Activated T-cell treated with anti-CD3 and anti-CD28 coated beads for 4 hours (primary cell): ENCODE measurements at regions not wholly inside any gene's neighbourhood (a gene's known extent, or its start where the extent isn't known, plus 50 kb on each side); places are given as distances from the start of the nearest gene placed in this dataset.

Source experiments
- DNase-seq: peaks from one replicate; pipeline ENCODE4 v3.0.0-alpha.2; 2020

- no peak for DNase-seq
These were observed 130.9 kb upstream of the PRNP start for GRCh38 chr20:4555188-4555890.

GRCh38 chr20:4554346-4554745 lies 131.9 kb upstream of the PRNP start:
- no peak for DNase-seq

- no peak for DNase-seq
These were observed 134.1 kb upstream of the PRNP start for GRCh38 chr20:4552075-4552640.

- no peak for DNase-seq
These were observed 135.5 kb upstream of the PRNP start for GRCh38 chr20:4550740-4551139.

GRCh38 chr20:4549711-4550259 lies 136.5 kb upstream of the PRNP start:
- DNase-seq, result no peak

GRCh38 chr20:4548552-4548951 lies 137.7 kb upstream of the PRNP start:
- no peak for DNase-seq

- no peak for DNase-seq
These were observed 139.5 kb upstream of the PRNP start for GRCh38 chr20:4546786-4547185.

- DNase-seq, result no peak
These were observed 139.9 kb upstream of the PRNP start for GRCh38 chr20:4546342-4546741.

GRCh38 chr20:4545526-4545925 lies 140.7 kb upstream of the PRNP start:
- DNase-seq, result no peak

- no peak for DNase-seq
These were observed 141.5 kb upstream of the PRNP start for GRCh38 chr20:4544765-4545164.

GRCh38 chr20:4542270-4542669 lies 144.0 kb upstream of the PRNP start:
- no peak for DNase-seq

GRCh38 chr20:4534315-4534714 lies 151.9 kb upstream of the PRNP start:
- DNase-seq, result no peak

- DNase-seq, result no peak
These were observed 152.7 kb upstream of the PRNP start for GRCh38 chr20:4533368-4534133.

GRCh38 chr20:4532772-4533171 lies 153.5 kb upstream of the PRNP start:
- no peak for DNase-seq

GRCh38 chr20:4524792-4525191 lies 161.5 kb upstream of the PRNP start:
- DNase-seq, result no peak

- no peak for DNase-seq
These were observed 161.9 kb upstream of the PRNP start for GRCh38 chr20:4524307-4524706.

GRCh38 chr20:4522310-4522709 lies 163.9 kb upstream of the PRNP start:
- DNase-seq, result no peak

GRCh38 chr20:4521170-4521968 lies 164.9 kb upstream of the PRNP start:
- no peak for DNase-seq

- no peak for DNase-seq
These were observed 166.7 kb upstream of the PRNP start for GRCh38 chr20:4519534-4519933.

- DNase-seq, result no peak
These were observed 169.4 kb upstream of the PRNP start for GRCh38 chr20:4516876-4517275.

- DNase-seq, result no peak
These were observed 172.5 kb upstream of the PRNP start for GRCh38 chr20:4513720-4514119.

- no peak for DNase-seq
These were observed 173.2 kb upstream of the PRNP start for GRCh38 chr20:4512891-4513550.

- no peak for DNase-seq
These were observed 174.5 kb upstream of the PRNP start for GRCh38 chr20:4511776-4512175.
